Neural progenitor cell (in vitro differentiated cells): ENCODE measurements at regions not wholly inside any gene's neighbourhood (a gene's known extent, or its start where the extent isn't known, plus 50 kb on each side); places are given as distances from the start of the nearest gene placed in this dataset.

Experiments
- DNase-seq: peaks from one replicate; pipeline ENCODE4 v3.0.0-alpha.2; 2016; ENCODE audit warnings: low spot score
- H2AFZ ChIP-seq: fragments of 200-600 bp; sonication (generic); replicated peaks from 2 replicates; pipeline ENCODE4 v1.6.1; 2016; ENCODE audit warnings: antibody characterized with exemption
- H3F3A ChIP-seq: fragments of 200-600 bp; sonication (generic); 2 replicates; pipeline ENCODE4 v1.6.1; 2016; ENCODE audit warnings: antibody characterized with exemption, low read depth
- H3K27ac ChIP-seq: fragments of 200-600 bp; sonication (generic); 2 replicates; pipeline ENCODE4 v1.5.1; 2016; ENCODE audit warnings: mild to moderate bottlenecking
- H3K27me3 ChIP-seq: fragments of 200-600 bp; sonication (generic); 2 replicates; pipeline ENCODE4 v1.6.1; 2016; ENCODE audit warnings: mild to moderate bottlenecking, moderate library complexity
- H3K36me3 ChIP-seq: fragments of 200-600 bp; sonication (generic); 2 replicates; pipeline ENCODE4 v1.5.1; 2016
- H3K4me1 ChIP-seq: fragments of 200-600 bp; sonication (generic); 2 replicates; pipeline ENCODE4 v1.6.1; 2016; ENCODE audit warnings: mixed run types
- H3K4me2 ChIP-seq: fragments of 200-600 bp; sonication (generic); 2 replicates; pipeline ENCODE4 v1.6.1; 2016
- H3K4me3 ChIP-seq: fragments of 200-600 bp; sonication (generic); 2 replicates; pipeline ENCODE4 v1.5.1; 2016
- H3K79me2 ChIP-seq: fragments of 200-600 bp; sonication (generic); 2 replicates; pipeline ENCODE4 v1.6.1; 2016; ENCODE audit warnings: low read depth
- H3K9ac ChIP-seq: fragments of 200-600 bp; sonication (generic); 2 replicates; pipeline ENCODE4 v1.6.1; 2016
- H3K9me3 ChIP-seq: fragments of 200-600 bp; sonication (generic); 2 replicates; pipeline ENCODE4 v1.5.1; 2016; ENCODE audit warnings: low read depth
- H4K20me1 ChIP-seq: fragments of 200-600 bp; sonication (generic); 2 replicates; pipeline ENCODE4 v1.6.1; 2016; ENCODE audit warnings: low read depth
- H3K27ac Mint-ChIP-seq: 3 replicates; pipeline ENCODE4 v1.8.0; 2021; ENCODE audit warnings: mixed read lengths
- H3K27me3 Mint-ChIP-seq: 2 replicates; pipeline ENCODE4 v1.8.0; 2022; ENCODE audit warnings: low read depth, mild to moderate bottlenecking, inconsistent platforms, moderate library complexity, mixed read lengths; ENCODE audit not compliant: insufficient read depth
- H3K36me3 Mint-ChIP-seq: 3 replicates; pipeline ENCODE4 v1.8.0; 2021; ENCODE audit warnings: mixed read lengths
- H3K4me1 Mint-ChIP-seq: 3 replicates; pipeline ENCODE4 v1.8.0; 2021; ENCODE audit warnings: mixed read lengths
- H3K4me3 Mint-ChIP-seq: 3 replicates; pipeline ENCODE4 v1.8.0; 2021; ENCODE audit warnings: mild to moderate bottlenecking, moderate library complexity, mixed read lengths
- H3K9me3 Mint-ChIP-seq: 3 replicates; pipeline ENCODE4 v1.8.0; 2020; ENCODE audit warnings: mixed read lengths
- EZH2 ChIP-seq: fragments of 200-600 bp; sonication (generic); IDR thresholded peaks from 2 replicates; pipeline ENCODE4 v1.6.1; 2017; ENCODE audit warnings: antibody characterized with exemption, mild to moderate bottlenecking, moderate library complexity
- EZH2phosphoT487 ChIP-seq: fragments of 200-600 bp; sonication (generic); IDR thresholded peaks from 2 replicates; pipeline ENCODE4 v1.6.1; 2017; ENCODE audit warnings: antibody characterized with exemption
- TF ChIP-seq, protein P1 (sequence below): fragments of 200-600 bp; sonication (generic); IDR thresholded peaks from 2 replicates; pipeline ENCODE4 v1.5.1; 2017; ENCODE audit warnings: antibody characterized with exemption, mild to moderate bottlenecking

DNA sequence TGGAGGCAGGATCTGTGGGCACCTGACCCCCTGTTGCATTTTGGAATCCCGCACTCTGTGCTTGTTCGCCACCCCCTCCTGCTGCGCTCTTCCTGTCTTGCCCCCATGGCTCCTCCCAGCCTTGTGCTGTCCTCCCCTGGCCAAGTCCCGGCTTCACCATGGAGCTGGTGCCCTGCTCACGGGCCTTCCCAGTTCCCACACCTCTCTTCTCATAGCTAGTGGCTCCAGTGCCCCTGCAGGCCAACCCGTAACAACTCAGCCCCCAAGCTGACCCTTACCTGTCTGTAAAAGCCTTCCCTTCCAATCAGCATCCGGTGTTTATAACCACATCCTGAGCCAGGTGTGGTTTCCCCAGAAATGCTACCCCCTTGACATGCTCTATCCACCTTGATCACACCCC, 407.7 kb upstream of the C2CD4B start:
- H3K27me3 ChIP-seq, result no peaks in the 10 kb centered on the region
- Mint-ChIP-seq H3K4me3 (no peak overlapping the region), H3K4me1 (peaks cover 8% of the 10 kb centered on the region), H3K36me3 (peaks cover 3% of the 10 kb centered on the region), H3K9me3 (no peaks in the 10 kb centered on the region), H3K27ac (no peak overlapping the region), H3K27me3 (peaks cover 2% of the 10 kb centered on the region)
- H3K4me2 ChIP-seq, result no peak overlapping the region
- H2AFZ ChIP-seq, result no peak overlapping the region
- no peaks in the 10 kb centered on the region for H3F3A ChIP-seq
- H3K27ac ChIP-seq, result no peak overlapping the region
- no peaks in the 10 kb centered on the region for H3K79me2 ChIP-seq
- no peak overlapping the region for H3K9ac ChIP-seq
- H3K4me1 ChIP-seq, result peaks cover 5% of the 10 kb centered on the region
- no peaks in the 10 kb centered on the region for H4K20me1 ChIP-seq
- DNase-seq, result no peak
- H3K9me3 ChIP-seq, result no peaks in the 10 kb centered on the region
- H3K4me3 ChIP-seq, result no peak overlapping the region
- no peaks in the 10 kb centered on the region for H3K36me3 ChIP-seq
- TF ChIP-seq, protein P1, sequence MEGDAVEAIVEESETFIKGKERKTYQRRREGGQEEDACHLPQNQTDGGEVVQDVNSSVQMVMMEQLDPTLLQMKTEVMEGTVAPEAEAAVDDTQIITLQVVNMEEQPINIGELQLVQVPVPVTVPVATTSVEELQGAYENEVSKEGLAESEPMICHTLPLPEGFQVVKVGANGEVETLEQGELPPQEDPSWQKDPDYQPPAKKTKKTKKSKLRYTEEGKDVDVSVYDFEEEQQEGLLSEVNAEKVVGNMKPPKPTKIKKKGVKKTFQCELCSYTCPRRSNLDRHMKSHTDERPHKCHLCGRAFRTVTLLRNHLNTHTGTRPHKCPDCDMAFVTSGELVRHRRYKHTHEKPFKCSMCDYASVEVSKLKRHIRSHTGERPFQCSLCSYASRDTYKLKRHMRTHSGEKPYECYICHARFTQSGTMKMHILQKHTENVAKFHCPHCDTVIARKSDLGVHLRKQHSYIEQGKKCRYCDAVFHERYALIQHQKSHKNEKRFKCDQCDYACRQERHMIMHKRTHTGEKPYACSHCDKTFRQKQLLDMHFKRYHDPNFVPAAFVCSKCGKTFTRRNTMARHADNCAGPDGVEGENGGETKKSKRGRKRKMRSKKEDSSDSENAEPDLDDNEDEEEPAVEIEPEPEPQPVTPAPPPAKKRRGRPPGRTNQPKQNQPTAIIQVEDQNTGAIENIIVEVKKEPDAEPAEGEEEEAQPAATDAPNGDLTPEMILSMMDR, result no peak
- no peak for TF ChIP-seq EZH2phosphoT487
- TF ChIP-seq EZH2, result no peak

DNA sequence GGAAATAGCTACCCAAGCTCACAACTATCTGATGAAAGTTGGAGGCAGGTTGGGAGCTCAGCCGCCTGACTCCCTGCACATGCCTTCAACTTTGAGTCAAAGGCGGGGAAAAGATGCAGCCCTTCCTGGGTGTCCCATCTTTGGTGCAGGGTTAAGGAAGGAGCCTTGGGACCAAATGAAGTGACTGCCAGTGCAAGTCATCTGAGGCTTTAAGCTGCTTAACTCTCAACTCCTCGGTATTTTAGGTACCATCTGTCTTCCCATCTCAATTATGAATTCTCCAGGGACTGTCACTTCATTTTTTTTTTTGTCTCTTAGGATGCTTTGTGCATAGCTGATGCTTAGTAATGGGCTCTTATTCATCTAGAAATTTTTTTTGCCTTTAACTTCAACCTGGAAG, 408.8 kb upstream of the C2CD4B start:
- H3K27me3 Mint-ChIP-seq, result peaks cover 2% of the 10 kb centered on the region
- H3K79me2 ChIP-seq, result no peaks in the 10 kb centered on the region
- H3K36me3 ChIP-seq, result no peaks in the 10 kb centered on the region
- H3K4me1 ChIP-seq, result peaks cover 5% of the 10 kb centered on the region
- TF ChIP-seq EZH2 (no peak), EZH2phosphoT487 (no peak)
- TF ChIP-seq, protein P1, result no peak
- no peaks in the 10 kb centered on the region for H4K20me1 ChIP-seq
- no peak overlapping the region for H3K4me2 ChIP-seq
- H3K4me3 ChIP-seq, result no peak overlapping the region
- no peak overlapping the region for H3K27ac Mint-ChIP-seq
- no peak overlapping the region for H3K4me3 Mint-ChIP-seq
- no peak overlapping the region for H2AFZ ChIP-seq
- DNase-seq, result no peak
- peaks cover 3% of the 10 kb centered on the region for H3K36me3 Mint-ChIP-seq
- no peaks in the 10 kb centered on the region for H3F3A ChIP-seq
- H3K4me1 Mint-ChIP-seq, result peaks cover 8% of the 10 kb centered on the region
- no peaks in the 10 kb centered on the region for H3K9me3 Mint-ChIP-seq
- H3K9me3 ChIP-seq, result no peaks in the 10 kb centered on the region
- no peak overlapping the region for H3K27ac ChIP-seq
- H3K9ac ChIP-seq, result no peak overlapping the region
- H3K27me3 ChIP-seq, result no peaks in the 10 kb centered on the region

DNA sequence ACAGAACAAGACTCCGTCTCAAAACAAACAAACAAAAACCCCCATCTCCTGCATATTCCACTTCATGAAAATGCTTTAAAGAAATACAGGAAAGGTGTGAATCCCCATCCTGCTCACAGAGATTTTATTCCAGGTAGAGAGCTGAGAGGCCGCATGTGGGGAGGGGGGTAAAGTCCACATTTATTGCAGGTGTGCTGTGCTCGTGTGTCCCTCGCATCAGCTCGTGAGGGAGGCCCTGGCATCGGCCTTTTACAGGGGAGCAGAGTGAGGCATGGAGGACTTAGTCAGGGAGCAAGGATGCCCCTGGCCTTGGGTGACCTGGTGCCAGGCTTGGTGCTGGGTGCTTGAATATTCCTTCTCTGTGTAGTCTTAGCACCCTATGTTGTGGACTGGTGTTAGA, 413.5 kb upstream of the C2CD4B start:
- no peaks in the 10 kb centered on the region for H3K9me3 Mint-ChIP-seq
- no peak for TF ChIP-seq EZH2phosphoT487

DNA sequence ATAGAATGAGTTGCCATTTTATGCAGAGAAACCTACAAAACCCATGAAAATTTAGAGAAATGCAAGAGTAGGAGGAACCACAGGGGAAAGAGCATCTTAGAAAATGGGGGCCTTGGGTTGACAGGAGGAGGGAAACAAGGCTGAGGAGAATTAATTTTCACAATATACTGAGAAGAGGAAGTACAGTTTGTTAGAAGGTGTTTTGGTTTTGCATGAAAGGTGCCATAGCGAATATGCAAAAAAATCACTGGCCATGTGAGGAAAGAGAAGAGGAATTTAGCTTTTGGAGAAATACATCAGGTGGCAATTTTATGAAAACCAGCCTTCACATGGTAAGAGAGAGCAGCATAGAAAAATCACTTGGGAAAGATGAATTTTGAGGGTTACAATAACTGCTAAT, 413.9 kb upstream of the C2CD4B start:
- H3K27ac Mint-ChIP-seq, result no peak overlapping the region
- H3K27me3 Mint-ChIP-seq, result peaks cover 2% of the 10 kb centered on the region
- DNase-seq, result no peak
- Histone ChIP-seq H3K9me3 (no peaks in the 10 kb centered on the region), H3K79me2 (no peaks in the 10 kb centered on the region), H4K20me1 (no peaks in the 10 kb centered on the region), H3K4me3 (no peak overlapping the region), H3K4me2 (no peak overlapping the region), H3F3A (no peaks in the 10 kb centered on the region), H3K9ac (no peak overlapping the region), H2AFZ (no peak overlapping the region), H3K36me3 (no peaks in the 10 kb centered on the region), H3K27ac (no peak overlapping the region), H3K27me3 (no peaks in the 10 kb centered on the region), H3K4me1 (peaks cover 9% of the 10 kb centered on the region)
- no peaks in the 10 kb centered on the region for H3K36me3 Mint-ChIP-seq
- TF ChIP-seq EZH2, result no peak
- no peak for TF ChIP-seq EZH2phosphoT487
- TF ChIP-seq, protein P1, result no peak
- no peaks in the 10 kb centered on the region for H3K9me3 Mint-ChIP-seq
- no peak overlapping the region for H3K4me3 Mint-ChIP-seq
- no peaks in the 10 kb centered on the region for H3K4me1 Mint-ChIP-seq

More for the DNA sequence above, 413.5 kb upstream of the C2CD4B start:
- H3F3A ChIP-seq, result no peaks in the 10 kb centered on the region
- H3K4me3 Mint-ChIP-seq, result no peak overlapping the region
- DNase-seq, result no peak
- H3K27me3 Mint-ChIP-seq, result peaks cover 2% of the 10 kb centered on the region
- H3K4me1 Mint-ChIP-seq, result no peaks in the 10 kb centered on the region
- H3K27ac ChIP-seq, result no peak overlapping the region
- no peak overlapping the region for H2AFZ ChIP-seq
- H3K4me1 ChIP-seq, result peaks cover 8% of the 10 kb centered on the region
- H3K9me3 ChIP-seq, result no peaks in the 10 kb centered on the region
- no peaks in the 10 kb centered on the region for H3K36me3 Mint-ChIP-seq
- no peaks in the 10 kb centered on the region for H3K36me3 ChIP-seq
- no peaks in the 10 kb centered on the region for H3K27me3 ChIP-seq
- no peak overlapping the region for H3K4me2 ChIP-seq
- H3K27ac Mint-ChIP-seq, result no peak overlapping the region
- no peak overlapping the region for H3K9ac ChIP-seq
- no peak overlapping the region for H3K4me3 ChIP-seq
- H4K20me1 ChIP-seq, result no peaks in the 10 kb centered on the region
- H3K79me2 ChIP-seq, result no peaks in the 10 kb centered on the region
